Breast epithelium (tissue), 4 donors: ENCODE measurements at regions not wholly inside any gene's neighbourhood (a gene's known extent, or its start where the extent isn't known, plus 50 kb on each side); places are given as distances from the start of the nearest gene placed in this dataset.

Experiments used
- DNase-seq, 2 donors: peaks; one replicate each; pipeline ENCODE4 v3.0.0-alpha.2; 2019; ENCODE audit warnings: low spot score in 2 of 2
- H3K27ac ChIP-seq, 2 donors: fragments of 200-600 bp; sonication (generic) in 1 of 2; one replicate each; pipeline ENCODE4 v1.5.1; 2016 to 2019; ENCODE audit warnings: mild to moderate bottlenecking in 1 of 2
- H3K27me3 ChIP-seq, 2 donors: fragments of 200-600 bp; sonication (generic) in 1 of 2; one replicate each; pipeline versions ENCODE4 v1.5.1 to v1.6.0; 2017 to 2019; ENCODE audit warnings: control low read depth in 1 of 2, mild to moderate bottlenecking in 1 of 2
- H3K36me3 ChIP-seq: fragments of 200-600 bp; one replicate; pipeline ENCODE4 v1.5.1; 2019
- H3K4me1 ChIP-seq, 2 donors: fragments of 200-600 bp; sonication (generic); one replicate each; pipeline ENCODE4 v1.5.1; 2016 to 2019; ENCODE audit warnings: control low read depth in 1 of 2
- H3K4me3 ChIP-seq, 3 donors: fragments of 200-600 bp; sonication (generic); 1 replicate in 2 of 3; 2 replicates in 1 of 3; pipeline ENCODE4 v1.5.1; 2016 to 2019; ENCODE audit warnings: mild to moderate bottlenecking in 3 of 3, moderate library complexity in 2 of 3
- H3K9me3 ChIP-seq, 2 donors: fragments of 200-600 bp; sonication (generic) in 1 of 2; one replicate each; pipeline ENCODE4 v1.5.1; 2016 to 2019; ENCODE audit warnings: control low read depth in 1 of 2
- POLR2A ChIP-seq: fragments of 450-650 bp; IDR thresholded peaks from one replicate; pipeline ENCODE4 v1.6.1; 2016; ENCODE audit warnings: antibody characterized with exemption, mild to moderate bottlenecking, moderate library complexity
- POLR2AphosphoS5 ChIP-seq, 3 donors: sonication (generic); formaldehyde crosslinking; IDR thresholded peaks; one replicate each; pipeline ENCODE4 v1.6.1; 2017; ENCODE audit warnings: antibody characterized with exemption in 3 of 3
- intact Hi-C: fragments of 100-400 bp; cut with DNase I; formaldehyde crosslinking; loops from one replicate; pipeline ENCODE4 v1.15.1; 2023; ENCODE audit warnings: low total_unique reads
- TF ChIP-seq, protein P1 (sequence below), 3 donors: fragments of 450-650 bp; IDR thresholded peaks; one replicate each; pipeline ENCODE4 v1.5.1; 2016 to 2017; ENCODE audit warnings: antibody characterized with exemption in 3 of 3, mild to moderate bottlenecking in 3 of 3, moderate library complexity in 3 of 3

DNA sequence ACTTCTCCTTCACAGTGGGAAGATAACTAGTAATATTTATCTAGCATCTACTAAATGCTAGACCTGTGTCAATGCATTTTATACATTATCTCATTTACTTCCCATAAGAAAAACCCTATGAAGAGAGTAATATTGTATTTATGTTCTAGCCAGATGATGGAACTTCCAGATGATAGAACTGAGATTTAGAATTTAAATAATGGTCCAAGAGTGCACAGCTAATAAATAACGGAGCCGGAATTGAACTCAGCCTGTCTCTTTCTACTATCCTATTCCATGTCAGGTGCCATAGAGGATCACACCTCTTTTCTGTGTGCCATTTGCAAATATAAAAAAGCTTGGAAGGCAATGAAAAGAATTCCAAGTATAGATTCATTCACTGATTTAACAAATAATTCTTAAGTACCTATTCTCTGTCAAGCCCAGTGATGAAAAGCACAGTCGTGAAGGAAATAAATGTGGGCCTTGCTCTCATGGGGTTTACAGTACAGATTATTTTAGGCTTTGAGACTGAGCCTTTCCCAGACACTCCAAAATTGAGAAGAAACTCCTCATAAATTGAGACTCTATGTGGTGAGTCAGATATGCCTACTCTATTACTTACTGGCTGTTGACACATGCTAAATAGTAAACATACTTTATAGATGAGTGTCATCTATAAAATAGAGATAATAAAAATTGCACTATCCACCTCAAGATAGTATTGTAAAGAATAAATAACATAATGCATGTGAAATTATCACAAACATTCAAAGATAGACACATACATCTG lies 378.0 kb upstream of the PRMT6 start:
- TF ChIP-seq POLR2AphosphoS5 (IDR thresholded peaks at IDR 0.05) (no peak), POLR2A (no peak)
- TF ChIP-seq, protein P1, sequence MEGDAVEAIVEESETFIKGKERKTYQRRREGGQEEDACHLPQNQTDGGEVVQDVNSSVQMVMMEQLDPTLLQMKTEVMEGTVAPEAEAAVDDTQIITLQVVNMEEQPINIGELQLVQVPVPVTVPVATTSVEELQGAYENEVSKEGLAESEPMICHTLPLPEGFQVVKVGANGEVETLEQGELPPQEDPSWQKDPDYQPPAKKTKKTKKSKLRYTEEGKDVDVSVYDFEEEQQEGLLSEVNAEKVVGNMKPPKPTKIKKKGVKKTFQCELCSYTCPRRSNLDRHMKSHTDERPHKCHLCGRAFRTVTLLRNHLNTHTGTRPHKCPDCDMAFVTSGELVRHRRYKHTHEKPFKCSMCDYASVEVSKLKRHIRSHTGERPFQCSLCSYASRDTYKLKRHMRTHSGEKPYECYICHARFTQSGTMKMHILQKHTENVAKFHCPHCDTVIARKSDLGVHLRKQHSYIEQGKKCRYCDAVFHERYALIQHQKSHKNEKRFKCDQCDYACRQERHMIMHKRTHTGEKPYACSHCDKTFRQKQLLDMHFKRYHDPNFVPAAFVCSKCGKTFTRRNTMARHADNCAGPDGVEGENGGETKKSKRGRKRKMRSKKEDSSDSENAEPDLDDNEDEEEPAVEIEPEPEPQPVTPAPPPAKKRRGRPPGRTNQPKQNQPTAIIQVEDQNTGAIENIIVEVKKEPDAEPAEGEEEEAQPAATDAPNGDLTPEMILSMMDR (IDR thresholded peaks at IDR 0.05): no peak
- H3K36me3 ChIP-seq: no peaks in the 10 kb centered on the region
- H3K4me3 ChIP-seq: no peak overlapping the region
- H3K4me1 ChIP-seq: no peaks in the 10 kb centered on the region
- H3K27ac ChIP-seq: no peak overlapping the region
- no peak for DNase-seq
- no peaks in the 10 kb centered on the region for H3K9me3 ChIP-seq
- H3K27me3 ChIP-seq: no peaks in the 10 kb centered on the region
- intact Hi-C loops: no loop called here

DNA sequence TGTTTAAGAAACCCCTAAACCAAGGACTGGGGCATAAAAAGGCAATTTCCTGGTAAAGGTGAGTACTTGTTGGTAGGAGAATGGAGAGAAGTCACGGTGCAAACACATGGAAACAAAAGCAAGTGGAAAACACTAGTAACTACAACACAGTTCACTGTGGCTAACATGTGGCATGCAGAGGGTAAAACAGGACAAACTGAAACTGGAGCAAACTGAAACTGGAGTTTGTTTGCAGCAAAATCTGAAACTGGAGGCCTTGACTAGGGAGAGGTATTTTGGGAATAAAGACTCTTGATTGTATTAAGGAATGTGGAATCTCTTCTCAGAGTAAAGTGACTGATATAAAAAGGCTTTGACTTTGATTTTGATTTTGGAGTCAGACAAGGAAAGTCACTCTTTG lies 376.3 kb upstream of the PRMT6 start:
- Histone ChIP-seq H3K27me3 (no peaks in the 10 kb centered on the region), H3K4me1 (no peaks in the 10 kb centered on the region), H3K27ac (no peak overlapping the region), H3K4me3 (no peak overlapping the region), H3K9me3 (no peaks in the 10 kb centered on the region), H3K36me3 (no peaks in the 10 kb centered on the region)
- TF ChIP-seq POLR2A (no peak), POLR2AphosphoS5 (IDR thresholded peaks at IDR 0.05) (no peak)
- TF ChIP-seq, protein P1 (IDR thresholded peaks at IDR 0.05): no peak
- intact Hi-C loops: no loop called here
- no peak for DNase-seq

GRCh38 chr1:106680776-106681344 lies 375.6 kb upstream of the PRMT6 start:
- no peak for DNase-seq
- no peak for TF ChIP-seq POLR2AphosphoS5 (IDR thresholded peaks at IDR 0.05)
- TF ChIP-seq, protein P1 (IDR thresholded peaks at IDR 0.05): no peak
- no peak for TF ChIP-seq POLR2A
- Histone ChIP-seq H3K4me1 (no peaks in the 10 kb centered on the region), H3K9me3 (no peaks in the 10 kb centered on the region), H3K4me3 (no peak overlapping the region), H3K36me3 (no peaks in the 10 kb centered on the region), H3K27me3 (no peaks in the 10 kb centered on the region), H3K27ac (no peak overlapping the region)
- intact Hi-C loops: no loop called here

DNA sequence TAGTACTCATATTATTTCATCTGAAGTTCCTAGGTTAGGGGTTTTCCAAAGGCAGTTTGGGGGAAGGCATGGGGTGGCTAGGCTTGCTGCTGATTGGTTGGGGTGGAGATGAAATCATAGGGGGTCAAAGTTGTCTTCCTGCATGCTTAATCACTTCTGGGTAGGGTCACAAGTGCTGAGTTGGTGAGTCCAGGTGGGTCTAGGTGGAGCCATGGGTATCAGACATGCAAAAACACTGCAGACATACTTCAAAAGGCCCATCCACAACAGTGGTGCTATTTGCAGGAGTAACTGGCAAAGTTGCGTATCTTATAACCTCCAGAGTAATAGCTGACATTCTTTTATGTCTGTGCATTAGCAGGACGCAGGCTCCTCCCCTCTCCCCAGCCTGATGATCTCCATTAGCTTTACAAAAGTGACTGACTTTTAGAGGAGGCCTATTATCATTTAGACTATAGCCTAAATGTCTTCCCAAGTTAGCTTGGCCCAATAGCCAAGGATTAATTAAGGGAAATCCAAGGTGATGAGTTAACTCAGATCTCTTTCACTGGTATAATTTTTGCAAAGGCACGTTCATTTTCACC lies 374.4 kb upstream of the PRMT6 start:
- no peak overlapping the region for H3K4me3 ChIP-seq
- no peaks in the 10 kb centered on the region for H3K4me1 ChIP-seq
- H3K36me3 ChIP-seq: no peaks in the 10 kb centered on the region
- TF ChIP-seq POLR2A (no peak), POLR2AphosphoS5 (IDR thresholded peaks at IDR 0.05) (no peak)
- TF ChIP-seq, protein P1 (IDR thresholded peaks at IDR 0.05): no peak
- no peaks in the 10 kb centered on the region for H3K27me3 ChIP-seq
- no peaks in the 10 kb centered on the region for H3K9me3 ChIP-seq
- intact Hi-C loops: no loop called here
- H3K27ac ChIP-seq: no peak overlapping the region
- DNase-seq: no peak

GRCh38 chr1:106688446-106688845 lies 368.0 kb upstream of the PRMT6 start:
- no peak for TF ChIP-seq POLR2A
- TF ChIP-seq POLR2AphosphoS5 (IDR thresholded peaks at IDR 0.05): no peak
- TF ChIP-seq, protein P1 (IDR thresholded peaks at IDR 0.05): no peak
- Histone ChIP-seq H3K27ac (no peak overlapping the region), H3K4me1 (no peaks in the 10 kb centered on the region), H3K4me3 (no peak overlapping the region), H3K36me3 (no peaks in the 10 kb centered on the region), H3K9me3 (no peaks in the 10 kb centered on the region), H3K27me3 (no peaks in the 10 kb centered on the region)
- no peak for DNase-seq
- intact Hi-C loops: no loop called here
